HG03108 (cell line): ENCODE measurements at regions not wholly inside any gene's neighbourhood (a gene's known extent, or its start where the extent isn't known, plus 50 kb on each side); places are given as distances from the start of the nearest gene placed in this dataset.

ENCODE experiments used
- ATAC-seq: cut with Tn5 transposase; IDR thresholded peaks from one replicate; pipeline ENCODE4 v1.9.1; 2021; ENCODE audit warnings: moderate library complexity; ENCODE audit not compliant: unreplicated experiment

DNA sequence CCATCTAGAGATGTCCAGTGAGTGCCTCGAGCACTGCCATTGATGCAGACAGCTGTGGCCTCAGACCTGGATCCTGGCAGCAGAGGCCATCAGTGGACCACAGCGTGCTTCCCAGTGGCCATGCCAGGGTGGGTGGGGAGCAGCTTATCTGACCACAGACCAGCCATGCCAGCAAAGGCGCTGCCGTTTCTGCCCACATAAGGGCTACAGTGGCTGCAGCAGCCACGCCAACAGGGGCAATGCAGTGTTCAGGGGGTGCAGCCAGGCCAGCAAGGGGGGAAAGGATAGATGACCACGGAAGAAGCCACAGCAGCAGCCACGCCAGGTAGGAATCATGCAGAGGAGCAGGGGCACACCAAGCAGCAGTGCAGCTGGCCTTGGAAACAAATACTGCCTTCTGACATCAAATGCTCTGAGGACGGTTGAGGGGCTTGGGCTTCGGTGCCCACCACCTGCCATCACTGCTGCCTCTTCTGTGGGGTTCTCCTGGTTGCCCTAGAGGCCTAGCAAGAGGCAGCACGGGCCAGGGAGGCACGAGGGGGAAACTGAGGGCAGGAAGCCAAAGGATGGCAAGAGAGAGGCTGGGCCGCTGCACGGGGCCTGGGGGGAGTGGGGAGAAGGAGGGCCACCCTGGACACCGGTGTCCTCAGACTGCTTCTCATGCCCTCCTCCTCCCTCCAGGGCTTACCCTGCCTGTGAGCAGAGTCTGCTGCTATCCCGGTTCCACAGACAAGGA, 94.7 kb upstream of the RUNX3 start:
- no peak for ATAC-seq

DNA sequence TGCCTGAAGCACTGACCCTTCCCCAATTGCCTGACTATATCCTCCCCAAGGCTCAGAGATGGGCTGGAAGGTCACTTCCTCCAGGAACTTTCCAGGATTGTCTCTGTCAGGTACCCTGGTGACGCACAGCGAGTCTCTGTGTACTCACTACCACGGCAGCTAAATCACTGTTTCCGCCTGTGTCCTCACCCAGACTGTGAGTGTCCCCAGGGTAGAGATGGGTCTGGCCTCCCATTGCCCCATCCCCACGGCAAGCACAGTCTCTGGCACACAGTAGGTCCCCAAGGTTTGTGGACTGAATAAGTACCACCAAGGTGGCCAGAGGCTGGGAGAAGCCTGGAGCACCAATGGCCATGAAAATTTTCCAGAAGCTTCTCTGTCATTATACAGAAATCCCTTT, 93.8 kb upstream of the RUNX3 start:
- no peak for ATAC-seq

DNA sequence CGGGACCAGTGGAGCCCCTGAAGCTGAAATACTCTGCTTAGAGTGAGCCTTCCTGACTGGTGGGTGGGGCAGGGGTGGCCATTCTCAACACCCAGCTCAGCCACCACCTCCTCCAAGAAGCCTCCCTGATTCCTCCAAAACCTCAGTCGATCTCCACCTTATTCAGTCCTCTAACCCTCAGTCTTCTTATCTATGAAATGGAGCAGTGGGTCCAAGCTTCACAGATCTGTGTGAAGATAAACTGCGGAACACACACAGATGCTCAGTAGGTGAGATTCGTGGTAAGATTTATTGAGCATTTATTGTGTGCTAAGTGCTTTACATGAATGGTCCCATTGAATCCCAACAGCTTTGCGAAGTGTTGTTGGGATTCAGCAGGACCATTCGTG, 93.1 kb upstream of the RUNX3 start:
- ATAC-seq = no peak

DNA sequence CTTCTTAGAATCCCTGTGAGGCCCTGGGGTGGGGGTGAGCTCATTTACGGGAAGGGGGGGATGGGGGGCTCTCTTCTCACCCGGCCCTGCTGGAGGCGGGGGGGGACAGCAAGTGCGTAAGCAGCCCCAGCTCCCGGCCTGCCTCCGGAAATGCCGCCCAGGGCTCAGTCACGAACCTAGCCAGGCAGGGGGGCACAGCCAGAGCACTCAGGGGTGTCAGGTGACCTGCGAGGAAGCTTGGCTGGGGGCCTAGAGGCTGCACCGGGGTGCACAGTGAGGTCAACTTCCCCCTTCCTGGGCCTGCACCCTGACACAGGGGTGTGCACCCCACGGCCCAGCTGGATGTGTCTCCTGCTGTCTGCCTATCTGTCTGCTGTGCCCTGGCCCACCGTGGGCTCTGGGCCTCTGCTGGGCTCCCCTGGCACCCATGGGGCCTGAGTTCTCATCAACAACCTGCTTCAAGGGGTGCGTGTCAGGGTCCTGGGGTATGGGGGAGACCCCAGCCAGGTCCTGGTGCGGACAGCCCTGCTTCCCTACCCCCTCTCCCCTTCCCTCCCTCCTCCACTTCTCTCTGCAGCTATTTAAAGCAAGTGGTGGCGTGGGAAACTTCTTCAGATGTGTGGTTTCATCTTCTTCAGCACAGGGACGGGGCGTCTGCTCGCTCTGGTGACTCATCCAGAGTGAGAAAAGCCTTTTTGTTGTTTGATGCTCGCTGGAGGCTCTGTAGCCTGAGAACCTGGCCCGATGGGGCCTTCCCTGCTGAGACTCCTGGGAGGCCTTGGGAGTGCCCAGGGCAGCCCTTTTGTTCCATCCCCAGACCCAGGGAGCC, 92.5 kb upstream of the RUNX3 start:
- peak; percentile 59 for ATAC-seq

DNA sequence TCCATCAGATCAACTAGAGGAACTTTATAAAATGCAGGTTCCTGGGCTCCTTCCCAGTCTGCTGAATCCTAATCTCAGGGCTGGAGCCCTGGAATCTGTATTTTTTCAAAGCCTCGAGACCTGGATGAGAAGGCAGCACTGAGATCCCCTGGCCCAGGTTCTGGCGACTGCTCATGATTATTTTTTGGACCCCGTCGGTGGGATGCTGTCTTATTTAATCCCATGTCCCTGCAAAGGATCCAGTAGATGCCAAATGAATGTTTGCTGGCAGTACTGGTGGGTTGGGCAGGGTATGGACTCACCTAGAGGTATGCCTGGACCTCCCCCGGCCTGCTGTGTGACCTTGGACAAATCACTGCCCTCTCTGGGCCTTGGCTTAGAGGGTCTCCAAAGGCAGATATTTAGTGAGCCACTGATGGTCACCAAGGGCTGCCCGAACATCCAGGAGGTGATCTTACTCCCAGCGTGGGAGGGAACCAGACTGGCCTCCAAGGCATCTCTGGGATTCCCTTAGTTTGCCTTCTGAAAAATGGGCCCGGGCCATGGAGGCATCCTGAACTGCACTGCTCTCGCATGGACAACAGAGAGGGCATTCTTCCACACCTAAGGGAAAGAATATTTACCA, 91.6 kb upstream of the RUNX3 start:
- no peak for ATAC-seq

DNA sequence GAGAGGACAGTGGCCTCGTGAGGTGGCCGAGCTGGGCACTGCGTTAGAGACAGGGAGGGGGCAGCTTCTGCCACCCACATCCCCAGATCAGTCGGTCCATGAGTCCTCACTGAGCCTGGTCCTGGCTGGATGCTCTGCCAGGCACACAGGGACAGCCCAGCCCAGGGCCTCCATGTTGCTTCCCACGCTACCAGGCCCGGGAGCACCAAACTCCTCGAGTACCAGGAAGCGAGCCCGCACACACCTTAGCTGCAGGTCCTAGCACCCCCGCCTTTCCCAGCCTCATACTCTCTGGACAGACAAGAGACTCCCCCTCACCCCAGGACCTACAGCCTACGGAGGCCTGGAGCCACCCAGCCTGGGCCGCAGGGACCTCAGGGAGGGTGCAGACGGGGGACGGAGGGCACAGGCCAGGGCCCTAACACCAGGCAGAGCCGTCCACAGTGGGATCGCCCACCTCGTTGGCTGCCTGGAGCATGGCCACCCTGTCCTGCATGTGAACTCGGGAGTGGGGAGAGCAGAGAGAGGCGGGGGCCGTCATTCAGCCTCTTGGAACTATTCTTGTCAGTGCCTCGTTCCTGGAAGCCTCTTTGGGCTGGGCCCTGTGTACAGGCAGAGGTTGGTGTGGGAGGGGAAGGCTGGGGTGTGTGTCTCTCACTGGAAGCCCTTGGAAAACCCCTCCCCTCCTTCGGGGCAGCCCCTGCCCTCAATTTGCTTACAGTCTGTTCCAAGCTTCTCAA, 90.9 kb upstream of the RUNX3 start:
- ATAC-seq = no peak

DNA sequence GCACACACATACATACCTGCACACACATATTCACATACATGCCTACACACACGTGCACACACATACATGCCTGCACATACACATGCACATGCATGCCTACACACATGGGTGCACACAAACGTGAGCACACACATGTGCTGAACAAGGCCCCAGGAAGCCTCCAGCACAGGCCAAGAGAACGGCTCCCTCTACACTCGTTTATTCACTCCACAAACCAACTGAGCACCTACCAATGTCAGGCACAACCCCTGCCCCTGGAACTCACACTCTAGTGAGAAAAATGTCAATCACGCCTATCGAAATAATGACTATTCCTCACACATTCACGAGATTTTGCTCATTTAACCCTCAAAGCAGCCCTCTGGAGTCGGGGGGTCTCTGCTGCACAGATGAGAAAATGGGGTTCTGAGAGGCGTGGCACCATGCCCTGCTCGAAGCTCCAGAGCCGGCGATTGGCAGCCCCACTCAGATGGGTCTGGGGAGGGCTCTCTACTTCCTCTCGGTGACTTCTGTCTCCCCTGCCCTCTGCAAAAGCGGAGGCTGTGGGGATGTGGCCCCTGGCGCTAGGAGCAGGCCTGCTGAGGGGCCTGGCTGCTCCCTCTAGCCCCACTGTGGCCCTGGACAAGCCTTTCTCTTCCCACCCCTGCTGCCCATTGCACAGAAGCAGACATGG, 90.2 kb upstream of the RUNX3 start:
- no peak for ATAC-seq

DNA sequence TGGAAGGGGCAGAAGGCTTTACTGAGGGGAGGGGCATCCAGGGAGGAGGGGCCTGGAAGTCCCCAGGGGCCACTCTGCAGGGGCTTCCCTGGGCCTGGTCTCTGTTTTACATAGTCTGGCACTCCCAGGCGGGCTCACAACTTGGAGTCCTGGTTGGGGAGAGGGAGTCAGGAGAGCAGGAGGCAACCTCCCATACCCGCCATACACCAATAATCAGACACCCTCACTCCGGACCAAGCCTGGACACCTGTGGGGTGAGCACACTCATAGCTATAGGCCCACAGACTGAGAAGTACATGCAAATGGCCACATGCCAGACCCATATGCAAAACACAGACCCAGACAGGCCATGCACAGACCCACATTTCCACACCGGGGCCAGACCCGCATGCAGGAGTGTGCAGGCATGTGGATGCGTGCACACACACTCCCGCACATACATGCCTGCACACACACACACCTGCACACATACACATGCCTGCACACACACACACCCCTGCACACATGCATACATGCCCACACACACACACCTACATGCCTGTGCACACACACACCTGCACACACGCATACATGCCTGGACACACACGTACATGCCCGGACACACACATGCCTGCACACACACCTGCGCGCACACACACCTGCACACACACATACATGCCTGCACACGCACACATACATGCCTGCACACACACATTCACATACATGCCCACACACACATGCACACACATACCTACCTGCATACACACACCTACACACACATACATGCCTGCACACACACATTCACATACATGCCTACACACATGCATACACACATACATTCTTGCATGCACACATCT, 89.5 kb upstream of the RUNX3 start:
- ATAC-seq = peak; percentile 36

DNA sequence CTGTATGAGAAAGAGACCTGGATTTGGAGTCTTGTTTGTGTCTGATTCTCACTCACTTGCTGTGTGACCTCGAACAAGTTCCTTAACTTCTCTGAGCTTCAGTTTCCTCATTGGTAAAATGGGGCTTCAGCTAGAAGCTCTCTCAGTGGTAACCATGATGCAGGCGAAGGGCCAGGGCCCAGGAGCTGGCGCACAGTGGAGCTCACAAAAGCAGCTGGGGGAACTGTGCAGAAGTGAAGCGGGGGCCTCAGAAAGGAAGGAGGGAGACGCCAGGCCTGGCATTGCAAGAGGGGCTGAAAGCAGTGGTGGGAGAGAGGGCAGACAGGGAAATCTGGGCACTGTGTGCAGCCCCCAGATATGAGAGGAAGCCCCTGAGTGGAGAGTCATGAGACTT, 88.9 kb upstream of the RUNX3 start:
- no peak for ATAC-seq

DNA sequence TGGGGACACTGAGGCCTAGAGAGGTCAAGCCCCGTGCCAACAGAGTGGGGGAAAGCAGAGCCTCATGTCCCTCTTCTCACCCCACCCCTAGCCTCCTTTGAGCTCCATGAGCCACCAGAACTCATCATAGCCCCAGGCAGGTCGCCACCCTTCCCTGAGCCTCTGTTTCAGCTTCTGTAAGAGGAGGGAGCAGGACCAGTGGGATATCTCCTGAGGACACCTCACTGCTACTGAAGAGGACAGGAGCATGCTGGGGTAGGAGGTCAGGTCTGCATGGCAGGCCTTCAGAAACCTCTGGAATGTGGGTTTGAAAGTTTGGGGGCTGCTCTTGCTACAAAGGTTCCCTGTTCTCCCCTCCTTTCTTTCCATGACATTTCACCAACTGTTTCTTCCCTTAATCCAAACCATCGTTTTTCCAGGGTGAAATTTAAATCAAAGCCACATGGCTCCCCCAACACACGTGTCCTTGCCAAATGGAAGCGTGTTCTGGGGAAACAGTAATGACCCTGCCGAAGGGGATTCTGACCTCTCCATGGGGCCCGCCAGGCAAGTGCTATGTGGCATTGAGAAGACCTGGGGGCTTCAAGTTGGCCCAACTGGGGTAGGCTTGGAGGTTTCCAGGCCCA, 88.1 kb upstream of the RUNX3 start:
- no peak for ATAC-seq

DNA sequence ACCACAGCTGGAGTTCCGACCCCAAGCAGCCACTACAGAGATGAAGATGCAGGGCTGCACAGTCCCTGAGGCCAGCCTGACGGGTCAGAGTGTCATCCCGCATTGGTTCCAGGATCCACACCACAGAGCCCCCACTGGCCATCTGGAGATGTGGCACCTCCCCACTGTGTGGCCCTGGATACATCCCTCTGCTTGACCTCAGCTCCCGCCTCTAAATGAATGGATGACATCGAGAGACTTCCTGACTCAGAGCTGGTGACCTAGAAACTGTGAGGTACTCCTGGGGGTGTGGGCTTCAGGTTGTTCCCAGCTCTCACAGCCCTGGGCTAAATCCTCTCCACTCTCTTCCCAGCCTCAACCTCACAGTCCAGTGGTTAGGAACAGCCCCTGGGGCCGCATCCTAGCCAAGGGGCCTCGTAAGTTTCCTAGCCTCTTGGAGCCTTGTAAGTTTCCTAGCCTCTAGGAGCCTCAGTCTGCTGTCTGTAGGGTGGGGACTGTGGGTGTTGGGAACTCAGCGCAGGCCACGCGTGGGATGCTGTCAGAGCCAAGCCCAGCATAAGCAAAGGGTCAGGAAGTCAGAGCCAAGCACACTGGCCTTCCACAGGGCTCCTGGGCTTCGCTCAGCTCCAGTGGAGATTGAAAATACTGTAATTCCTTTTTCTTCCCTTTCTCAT, 87.5 kb upstream of the RUNX3 start:
- no peak for ATAC-seq

DNA sequence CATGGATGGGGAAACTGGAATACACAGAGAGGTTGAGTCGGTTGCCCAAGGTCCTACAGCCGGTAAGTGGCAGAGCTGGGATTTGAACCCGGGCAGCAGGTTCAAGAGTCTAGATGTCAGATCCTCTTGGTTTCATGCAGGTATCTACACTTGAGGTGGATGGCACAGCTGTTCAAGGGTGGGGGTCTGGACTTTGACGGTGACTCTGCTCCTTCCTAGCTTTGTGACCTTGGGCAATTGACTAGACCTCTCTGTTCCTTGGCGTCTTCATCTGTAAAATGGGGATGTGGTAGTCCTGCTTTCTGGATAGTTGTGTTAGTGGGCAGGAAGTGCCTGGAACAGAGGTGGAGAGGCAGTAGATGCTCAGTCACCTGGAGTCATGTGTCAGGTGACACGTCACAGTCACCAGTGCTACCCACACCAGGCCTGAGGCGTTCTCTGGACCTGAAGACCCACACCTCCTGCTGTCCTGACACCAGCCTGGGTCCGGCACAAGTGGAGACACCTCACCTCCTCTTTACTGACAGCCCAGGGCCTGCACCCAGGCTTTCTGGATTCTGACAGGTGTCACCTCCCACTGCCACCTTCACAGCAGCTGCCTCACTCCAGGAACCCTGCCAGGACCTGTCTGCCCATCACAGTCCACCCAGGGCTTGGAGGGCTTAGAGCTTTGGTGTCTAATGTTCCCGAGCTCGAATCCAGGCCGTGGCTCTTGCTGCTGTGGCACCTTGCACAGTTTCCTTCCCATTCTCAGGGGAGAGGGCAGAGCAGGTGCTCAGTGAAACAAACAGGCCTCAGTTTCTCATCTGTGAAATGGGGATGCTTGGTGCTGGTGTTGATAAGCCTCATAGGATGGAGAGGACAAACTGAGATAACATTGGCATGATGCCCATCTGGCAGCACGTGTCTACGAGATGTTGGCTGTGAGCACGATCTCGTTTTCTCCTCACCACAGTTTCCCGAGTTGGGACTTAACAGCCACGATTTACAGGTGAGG, 83.2 kb upstream of the RUNX3 start:
- no peak for ATAC-seq

DNA sequence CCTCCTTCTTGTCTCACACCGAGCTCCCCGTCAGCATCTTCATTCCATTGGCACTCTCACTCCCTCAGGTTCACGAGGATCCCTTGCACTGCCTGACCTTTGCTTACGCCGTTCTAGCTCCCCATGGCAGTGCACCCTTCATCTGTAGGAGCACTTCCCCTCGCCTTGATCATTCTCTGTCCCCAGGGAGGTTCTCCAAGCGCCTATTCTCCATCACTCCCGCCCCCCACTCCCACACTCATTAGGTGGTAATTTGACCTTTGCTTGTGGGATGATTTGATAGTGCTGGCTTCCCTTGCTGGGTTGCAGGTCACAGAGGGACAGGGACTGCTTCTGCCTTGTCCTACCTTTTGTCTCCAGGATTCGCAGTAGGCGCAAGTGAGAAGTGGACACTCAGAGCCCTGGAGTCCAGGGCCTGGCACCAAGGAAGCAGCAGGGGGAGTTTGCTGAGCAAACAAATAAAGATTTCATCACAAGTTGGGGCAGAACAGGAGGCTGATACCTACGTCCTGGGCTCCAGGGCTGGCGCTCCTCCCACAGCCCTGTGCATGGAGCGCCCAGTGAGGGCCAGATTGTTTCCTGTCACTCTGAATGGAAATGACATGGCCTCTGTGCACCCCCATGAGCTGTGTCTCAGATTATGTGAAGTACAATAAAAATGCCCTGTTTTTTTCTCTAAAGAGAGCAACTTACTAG, 82.0 kb upstream of the RUNX3 start:
- ATAC-seq = no peak

DNA sequence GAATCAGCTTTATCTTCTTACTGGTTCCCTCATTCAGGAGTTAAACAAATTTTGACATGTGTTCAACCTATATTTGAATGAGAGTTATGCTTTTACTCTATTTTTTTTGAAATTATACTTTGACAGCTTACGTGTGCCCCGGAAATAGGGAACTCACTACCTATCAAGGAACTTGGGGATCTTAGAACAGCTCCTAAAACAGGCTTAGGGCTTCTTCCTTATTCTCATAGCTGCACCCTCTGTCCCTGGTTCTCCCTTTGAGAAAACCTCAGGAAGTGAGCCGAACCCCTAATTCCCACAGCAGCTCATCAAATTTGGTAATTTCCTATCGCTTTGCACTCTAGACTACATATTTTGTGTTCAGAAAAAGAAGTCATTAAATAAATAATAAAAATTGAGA, 81.2 kb upstream of the RUNX3 start:
- no peak for ATAC-seq

DNA sequence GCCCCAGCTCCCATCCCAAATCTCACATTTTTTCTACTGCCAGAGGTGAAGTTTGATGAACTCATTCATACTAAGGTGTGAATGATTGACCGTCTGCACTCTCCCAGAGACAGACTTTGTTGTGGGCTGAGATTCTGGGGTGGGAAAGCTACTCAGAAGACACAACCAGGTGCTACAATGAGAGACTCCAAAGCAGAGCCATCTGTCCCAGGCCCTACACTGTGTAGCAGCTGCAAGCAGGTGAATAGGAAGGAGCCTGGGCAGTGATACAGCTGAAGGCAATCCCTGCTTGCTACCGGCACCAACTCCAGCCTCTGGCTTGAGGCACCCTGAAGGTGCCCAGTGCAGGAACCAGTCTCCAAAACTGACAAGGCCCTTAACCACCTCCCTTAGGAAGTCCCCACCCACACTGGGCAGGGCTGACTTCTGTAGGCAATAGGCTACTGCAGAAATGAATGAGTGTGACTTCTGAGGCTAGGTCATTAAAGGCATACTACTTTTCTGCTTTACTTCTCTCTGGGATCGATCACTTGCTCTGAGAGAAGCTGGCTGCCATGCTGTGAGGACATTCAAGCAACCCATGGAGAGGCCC, 79.7 kb upstream of the RUNX3 start:
- no peak for ATAC-seq

DNA sequence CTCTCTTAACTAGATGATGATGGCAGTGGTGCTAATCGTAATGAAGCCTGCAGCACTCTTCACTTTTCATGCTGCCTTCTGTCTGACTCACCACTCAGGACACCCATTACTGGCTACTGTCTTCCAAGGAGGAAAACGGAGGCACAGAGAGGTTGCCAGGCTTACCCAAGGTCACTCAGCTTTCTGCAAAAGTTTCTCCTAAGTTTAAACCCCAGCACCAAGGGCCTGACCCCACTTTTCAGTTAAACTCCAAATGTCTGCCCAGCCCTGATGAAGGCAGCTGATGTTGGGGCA, 78.1 kb upstream of the RUNX3 start:
- ATAC-seq = no peak
